K562 (cell line): ENCODE measurements at regions not wholly inside any gene's neighbourhood (a gene's known extent, or its start where the extent isn't known, plus 50 kb on each side); places are given as distances from the start of the nearest gene placed in this dataset.

ENCODE experiments used
- ATAC-seq: fragments of 200-7000 bp; cut with Tn5 transposase; 3 replicates; pipeline ENCODE4 v1.9.1; 2020; ENCODE audit warnings: moderate library complexity
- BruUV-seq: library from RNA; stranded (reverse); fragments of 400-500 nt; replicated peaks from 2 replicates; lab custom pipeline; 2021; lab: Mats Ljungman, UMichigan
- CTCF ChIA-PET: fragments of 300-600 bp; formaldehyde crosslinking; extraction: SDS; loops from one replicate; lab custom pipeline; 2021; ENCODE audit warnings: low intra/inter-chr PET ratio; lab: Yijun Ruan, JAX
- POLR2A ChIA-PET: fragments of 300-600, 350-650 bp; sonication (Branson Sonifier 250); formaldehyde crosslinking; extraction: SDS; loops from one replicate; lab custom pipeline; 2021; ENCODE audit warnings: antibody characterized with exemption, inconsistent platforms; lab: Yijun Ruan, JAX
- DNase-seq, 4 experiments: peaks; one replicate each; pipeline versions ENCODE4 v3.0.0 to v3.0.0-alpha.2; 2011 to 2018; ENCODE audit warnings: low spot score in 3 of 4, mixed read lengths in 3 of 4; ENCODE audit errors: extremely low read depth in 1 of 4
- FAIRE-seq: peaks from 2 replicates; lab custom pipeline; 2011; peaks lifted over from hg19 to GRCh38; lab: Jason Lieb, UNC
- H2AFZ ChIP-seq: 2 replicates; pipeline ENCODE4 v1.6.0; 2011; ENCODE audit warnings: low read depth, low read length, control low read depth, inconsistent platforms
- H3K27ac ChIP-seq: fragments of 200-600 bp; 3 replicates; pipeline ENCODE4 v1.8.0; 2011; ENCODE audit warnings: low read depth, mild to moderate bottlenecking, control low read depth, inconsistent platforms, low read length, moderate library complexity, mixed read lengths; ENCODE audit errors: extremely low read depth
- H3K27me3 ChIP-seq, 2 experiments: fragments of 300-600 bp in 1 of 2; 2 replicates in 1 of 2; 3 replicates in 1 of 2; pipeline versions ENCODE4 v1.6.0 to v1.8.0; 2011; ENCODE audit warnings: inconsistent platforms in 2 of 2, low read length in 2 of 2, mild to moderate bottlenecking in 1 of 2, mixed read lengths in 1 of 2, moderate library complexity in 1 of 2; ENCODE audit not compliant: control insufficient read depth in 2 of 2, insufficient read depth in 2 of 2
- H3K36me3 ChIP-seq: fragments of 300-600 bp; 3 replicates; pipeline ENCODE4 v1.8.0; 2011; ENCODE audit warnings: mild to moderate bottlenecking, low read length, inconsistent platforms; ENCODE audit not compliant: control insufficient read depth, insufficient read depth
- H3K4me1 ChIP-seq, 2 experiments: fragments of 200-600 bp in 1 of 2; replicated peaks in 1 of 2; 2 replicates in 1 of 2; 3 replicates in 1 of 2; pipeline versions ENCODE4 v1.5.1 to v1.8.0; 2011; ENCODE audit warnings: inconsistent platforms in 2 of 2, low read length in 2 of 2, mild to moderate bottlenecking in 1 of 2, mixed read lengths in 1 of 2, moderate library complexity in 1 of 2; ENCODE audit not compliant: control insufficient read depth in 2 of 2, insufficient read depth in 2 of 2
- H3K4me2 ChIP-seq: 2 replicates; pipeline ENCODE4 v1.6.1; 2011; ENCODE audit warnings: low read length, control low read depth, inconsistent platforms, mixed read lengths; ENCODE audit not compliant: insufficient read depth
- H3K4me3 ChIP-seq: fragments of 200-600 bp; sonication (generic), shearing (Covaris generic); 2 replicates; pipeline ENCODE4 v1.5.1; 2016; ENCODE audit warnings: control low read depth, inconsistent platforms
- H3K79me2 ChIP-seq: fragments of 200-600 bp; 3 replicates; pipeline ENCODE4 v1.8.0; 2011; ENCODE audit warnings: low read length, inconsistent platforms; ENCODE audit not compliant: control insufficient read depth, insufficient read depth
- H3K9ac ChIP-seq, 2 experiments: 2 replicates each; pipeline versions ENCODE4 v1.6.0 to v1.6.1; 2011; ENCODE audit warnings: low read depth in 2 of 2, low read length in 2 of 2, control low read depth in 1 of 2, inconsistent platforms in 1 of 2, mild to moderate bottlenecking in 1 of 2, mixed read lengths in 1 of 2; ENCODE audit not compliant: insufficient read depth in 1 of 2
- H3K9me1 ChIP-seq: one replicate; pipeline ENCODE4 v1.6.0; 2011; ENCODE audit warnings: inconsistent platforms, mild to moderate bottlenecking, low read length, moderate library complexity; ENCODE audit not compliant: control insufficient read depth, insufficient read depth
- H3K9me3 ChIP-seq: replicated peaks from 2 replicates; pipeline ENCODE4 v1.5.1; 2011; ENCODE audit warnings: low read depth, low read length, inconsistent platforms; ENCODE audit not compliant: control insufficient read depth, insufficient read depth
- H4K20me1 ChIP-seq: replicated peaks from 2 replicates; pipeline ENCODE4 v1.6.1; 2011; ENCODE audit warnings: low read length, inconsistent platforms, mixed read lengths; ENCODE audit not compliant: control insufficient read depth, insufficient read depth
- ARID1B ChIP-seq: fragments of 450-650 bp; IDR thresholded peaks from 2 replicates; pipeline ENCODE4 v1.6.1; 2016; ENCODE audit warnings: antibody characterized with exemption, mild to moderate bottlenecking, inconsistent platforms
- BACH1 ChIP-seq: fragments of 200-800 bp; sonication (Bioruptor generic); IDR thresholded peaks from 2 replicates; pipeline ENCODE4 v1.6.1; 2016; ENCODE audit warnings: missing genetic modification characterization, missing compliant biosample characterization
- HDAC8 ChIP-seq: fragments of 450-650 bp; IDR thresholded peaks from 2 replicates; pipeline ENCODE4 v1.6.1; 2016; ENCODE audit warnings: mild to moderate bottlenecking, missing genetic modification characterization, moderate library complexity, missing compliant biosample characterization
- PYGO2 ChIP-seq: fragments of 450-650 bp; IDR thresholded peaks from 2 replicates; pipeline ENCODE4 v1.6.1; 2016; ENCODE audit warnings: mild to moderate bottlenecking, missing genetic modification characterization, moderate library complexity, missing compliant biosample characterization
- SREBF2 ChIP-seq: sonication (generic); formaldehyde crosslinking; IDR thresholded peaks from 2 replicates; pipeline ENCODE4 v1.4.0; 2020; ENCODE audit warnings: mild to moderate bottlenecking, missing genetic modification reagents
- TRIM24 ChIP-seq, 2 experiments: fragments of 450-650 bp; IDR thresholded peaks; 2 replicates each; pipeline ENCODE4 v1.6.1; 2016
- WGBS: fragments of 100-300 bp; shearing (Covaris generic); methylation state at CpG from one replicate; pipeline ENCODE4 v1.1.6; 2016; ENCODE audit warnings: low coverage, mixed read lengths; ENCODE audit not compliant: insufficient coverage; ENCODE audit errors: missing lambda C conversion rate; 5-methylcytosine and 5-hydroxymethylcytosine counted together
- in situ Hi-C: fragments of 300-500 bp; cut with MboI; formaldehyde crosslinking; loops from 4 replicates; pipeline ENCODE4 v1.15.0; 2018; ENCODE audit warnings: inconsistent platforms, mixed read lengths
- intact Hi-C: fragments of 100-400 bp; cut with micrococcal nuclease; formaldehyde crosslinking; loops from 2 replicates; pipeline ENCODE4 v1.14.2; 2022
- TF ChIP-seq, protein P1 (sequence below): sonication (generic); formaldehyde crosslinking; IDR thresholded peaks from 2 replicates; pipeline ENCODE4 v1.8.0; 2022; ENCODE audit warnings: mild to moderate bottlenecking, missing genetic modification reagents
- TF ChIP-seq, protein P2 (sequence below): fragments of 250-450 bp; sonication (Bioruptor Pico); IDR thresholded peaks from 2 replicates; pipeline ENCODE4 v1.5.0; 2021; ENCODE audit warnings: mild to moderate bottlenecking, moderate library complexity

GRCh38 chr6:90436403-90436802 is 139.8 kb upstream of the BACH2 start:
- H3K36me3 ChIP-seq = no peaks in the 10 kb centered on the region
- TF ChIP-seq ARID1B = no peak
- TF ChIP-seq, protein P1, sequence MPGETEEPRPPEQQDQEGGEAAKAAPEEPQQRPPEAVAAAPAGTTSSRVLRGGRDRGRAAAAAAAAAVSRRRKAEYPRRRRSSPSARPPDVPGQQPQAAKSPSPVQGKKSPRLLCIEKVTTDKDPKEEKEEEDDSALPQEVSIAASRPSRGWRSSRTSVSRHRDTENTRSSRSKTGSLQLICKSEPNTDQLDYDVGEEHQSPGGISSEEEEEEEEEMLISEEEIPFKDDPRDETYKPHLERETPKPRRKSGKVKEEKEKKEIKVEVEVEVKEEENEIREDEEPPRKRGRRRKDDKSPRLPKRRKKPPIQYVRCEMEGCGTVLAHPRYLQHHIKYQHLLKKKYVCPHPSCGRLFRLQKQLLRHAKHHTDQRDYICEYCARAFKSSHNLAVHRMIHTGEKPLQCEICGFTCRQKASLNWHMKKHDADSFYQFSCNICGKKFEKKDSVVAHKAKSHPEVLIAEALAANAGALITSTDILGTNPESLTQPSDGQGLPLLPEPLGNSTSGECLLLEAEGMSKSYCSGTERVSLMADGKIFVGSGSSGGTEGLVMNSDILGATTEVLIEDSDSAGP = peak; percentile 63; the same call in 1 of the 2 replicates
- POLR2A ChIA-PET = interaction anchor here (1.1 kb wide), 1 partner anchor 12 kb away, joined by 3 read pairs; no protein-coding TSS in a partner anchor
- no peak overlapping the region for H3K9ac ChIP-seq
- H2AFZ ChIP-seq = peak overlapping the region; percentile 42; the same call in 1 of the 2 replicates
- DNase-seq (no peak), ATAC-seq (peak; percentile 44; the same call in 2 of the 3 replicates), FAIRE-seq (no peak)
- BruUV-seq = no TSS peak
- no peak overlapping the region for H3K4me3 ChIP-seq
- H3K27me3 ChIP-seq = no peaks in the 10 kb centered on the region
- no peak overlapping the region for H3K27ac ChIP-seq
- no peak overlapping the region for H3K4me2 ChIP-seq
- intact Hi-C loops (no loop called here), in situ Hi-C loops (no loop called here)
- no peaks in the 10 kb centered on the region for H3K9me3 ChIP-seq
- CTCF ChIA-PET = no interaction called here
- H4K20me1 ChIP-seq = no peaks in the 10 kb centered on the region
- H3K4me1 ChIP-seq = peaks cover 0 to 2% of the 10 kb centered on the region in 2 experiments; a peak in 2 of 5 replicates
- H3K9me1 ChIP-seq = no peaks in the 10 kb centered on the region
- H3K79me2 ChIP-seq = no peaks in the 10 kb centered on the region
- 13% methylated on average over 1 of the region's 1 CpG for WGBS

DNA sequence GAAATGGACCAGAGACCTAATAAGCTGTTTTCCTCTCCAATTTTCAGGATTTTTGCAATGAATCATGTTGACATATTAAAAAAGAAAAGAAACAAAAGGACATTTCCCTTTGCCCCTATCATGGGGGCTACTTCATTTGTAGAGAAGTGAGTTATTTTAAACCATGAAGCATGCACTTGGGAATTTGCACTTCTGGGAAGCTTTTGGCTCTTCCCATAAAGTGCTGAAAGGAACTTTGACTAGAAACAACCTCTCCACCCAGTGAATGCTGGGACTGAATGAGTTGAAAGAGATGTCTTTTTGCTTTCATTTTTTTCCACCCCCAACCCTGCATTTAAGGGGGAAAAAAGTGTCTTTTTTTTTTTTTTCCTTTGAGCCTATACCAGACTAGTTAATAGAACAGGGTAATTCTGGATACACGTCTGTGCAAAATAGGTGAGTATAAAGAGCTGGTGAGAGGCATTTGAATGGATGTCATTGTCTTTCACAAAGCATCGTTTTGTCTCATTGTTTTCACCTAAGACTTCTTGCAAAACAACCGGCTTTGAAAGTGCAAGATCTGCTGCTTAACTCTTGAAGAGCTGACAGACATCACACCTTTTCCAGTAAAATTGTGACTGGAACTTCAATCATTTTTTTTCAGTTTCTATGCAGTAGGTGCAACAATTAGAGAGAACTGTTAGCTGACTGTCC is 138.7 kb upstream of the BACH2 start:
- H3K4me3 ChIP-seq = no peak overlapping the region
- H4K20me1 ChIP-seq = no peaks in the 10 kb centered on the region
- no peak overlapping the region for H2AFZ ChIP-seq
- no peaks in the 10 kb centered on the region; a peak in 1 of 5 replicates for H3K4me1 ChIP-seq
- no peak for DNase-seq
- no peak for ATAC-seq
- no peaks in the 10 kb centered on the region for H3K9me3 ChIP-seq
- no peak overlapping the region for H3K4me2 ChIP-seq
- WGBS = 13% methylated on average over 3 of the region's 3 CpGs
- intact Hi-C loops (no loop called here), in situ Hi-C loops (no loop called here)
- FAIRE-seq = no peak
- ChIA-PET POLR2A (interaction anchor here (1.1 kb wide), 1 partner anchor 11 kb away, joined by 3 read pairs; no protein-coding TSS in a partner anchor), CTCF (no interaction called here)
- no peaks in the 10 kb centered on the region for H3K79me2 ChIP-seq
- H3K36me3 ChIP-seq = no peaks in the 10 kb centered on the region
- H3K27ac ChIP-seq = no peak overlapping the region
- no peaks in the 10 kb centered on the region for H3K27me3 ChIP-seq
- H3K9ac ChIP-seq = no peak overlapping the region
- no TSS peak for BruUV-seq
- H3K9me1 ChIP-seq = no peaks in the 10 kb centered on the region
- TF ChIP-seq PYGO2 (no peak), TRIM24 (IDR thresholded peaks at IDR 0.05) (no peak), SREBF2 (no peak), BACH1 (tag) (no peak), HDAC8 (tag) (no peak)
- TF ChIP-seq, protein P2, sequence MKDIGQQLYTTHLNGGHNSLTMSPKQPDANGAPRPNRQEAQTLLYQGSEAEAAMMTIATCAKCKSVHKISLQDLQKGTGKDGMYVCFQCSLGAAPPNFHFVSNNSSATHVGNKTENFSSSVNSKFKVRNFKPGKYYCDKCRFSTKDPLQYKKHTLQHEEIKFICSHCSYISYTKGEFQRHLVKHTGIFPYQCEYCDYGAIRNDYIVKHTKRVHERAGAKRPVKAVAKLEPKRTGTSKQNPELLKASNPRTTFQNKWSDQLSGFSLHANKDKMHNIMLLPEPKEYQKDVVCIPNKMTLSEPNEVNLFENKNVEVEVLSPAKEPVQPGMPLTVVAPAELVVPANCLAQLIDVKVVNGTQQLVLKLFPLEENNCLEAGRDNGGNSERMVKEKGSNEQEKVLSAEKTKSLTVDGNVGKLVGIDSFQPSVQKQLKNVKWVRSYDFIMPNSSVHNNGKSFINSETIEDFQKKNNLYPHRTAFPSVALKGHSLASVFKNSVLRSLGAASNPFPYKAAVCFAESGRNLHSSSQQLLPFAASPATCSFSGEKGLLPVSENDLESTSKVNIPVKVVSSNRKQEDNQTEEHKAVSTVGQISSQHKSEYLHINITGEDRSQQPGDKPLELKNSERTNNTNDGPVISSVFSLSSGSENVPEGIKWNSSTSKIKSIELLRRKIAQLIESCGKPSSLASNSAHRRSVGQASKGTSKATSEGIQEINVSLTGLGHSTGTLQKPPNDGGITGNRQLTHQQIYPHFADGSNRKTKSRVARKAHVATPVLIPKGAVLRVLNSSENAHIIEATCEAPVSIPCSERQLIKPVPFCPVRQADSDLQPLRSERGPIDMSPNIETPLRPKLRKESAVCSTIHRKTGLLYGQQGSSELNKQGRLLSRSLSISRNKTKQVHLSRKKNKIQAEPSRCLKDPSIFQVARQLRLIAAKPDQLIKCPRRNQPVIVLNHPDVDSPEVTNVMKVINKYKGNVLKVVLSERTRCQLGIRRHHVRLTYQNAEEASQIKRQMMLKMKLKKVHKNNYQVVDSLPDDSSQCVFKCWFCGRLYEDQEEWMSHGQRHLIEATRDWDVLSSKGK = no peak
